ENCODE measurements at regions not wholly inside any gene's neighbourhood (a gene's known extent, or its start where the extent isn't known, plus 50 kb on each side); places are given as distances from the start of the nearest gene placed in this dataset.
"Not testable (repeated sequence)": the region's sequence is repeated elsewhere in the genome, so short reads cannot be mapped to it uniquely, and the experiment has no call there.

DNA sequence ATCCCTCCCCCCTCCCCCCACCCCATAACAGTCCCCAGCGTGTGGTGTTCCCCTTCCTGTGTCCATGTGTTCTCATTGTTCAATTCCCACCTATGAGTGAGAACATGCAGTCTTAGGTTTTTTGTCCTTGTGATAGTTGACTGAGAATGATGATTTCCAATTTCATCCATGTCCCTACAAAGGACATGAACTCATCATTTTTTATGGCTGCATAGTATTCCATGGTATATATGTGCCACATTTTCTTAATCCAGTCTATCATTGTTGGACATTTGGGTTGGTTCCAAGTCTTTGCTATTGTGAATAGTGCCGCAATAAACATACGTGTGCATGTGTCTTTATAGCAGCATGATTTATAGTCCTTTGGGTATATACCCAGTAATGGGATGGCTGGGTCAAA, 180.1 kb upstream of the C1QTNF3 start:
- TF ChIP-seq, protein P1, sequence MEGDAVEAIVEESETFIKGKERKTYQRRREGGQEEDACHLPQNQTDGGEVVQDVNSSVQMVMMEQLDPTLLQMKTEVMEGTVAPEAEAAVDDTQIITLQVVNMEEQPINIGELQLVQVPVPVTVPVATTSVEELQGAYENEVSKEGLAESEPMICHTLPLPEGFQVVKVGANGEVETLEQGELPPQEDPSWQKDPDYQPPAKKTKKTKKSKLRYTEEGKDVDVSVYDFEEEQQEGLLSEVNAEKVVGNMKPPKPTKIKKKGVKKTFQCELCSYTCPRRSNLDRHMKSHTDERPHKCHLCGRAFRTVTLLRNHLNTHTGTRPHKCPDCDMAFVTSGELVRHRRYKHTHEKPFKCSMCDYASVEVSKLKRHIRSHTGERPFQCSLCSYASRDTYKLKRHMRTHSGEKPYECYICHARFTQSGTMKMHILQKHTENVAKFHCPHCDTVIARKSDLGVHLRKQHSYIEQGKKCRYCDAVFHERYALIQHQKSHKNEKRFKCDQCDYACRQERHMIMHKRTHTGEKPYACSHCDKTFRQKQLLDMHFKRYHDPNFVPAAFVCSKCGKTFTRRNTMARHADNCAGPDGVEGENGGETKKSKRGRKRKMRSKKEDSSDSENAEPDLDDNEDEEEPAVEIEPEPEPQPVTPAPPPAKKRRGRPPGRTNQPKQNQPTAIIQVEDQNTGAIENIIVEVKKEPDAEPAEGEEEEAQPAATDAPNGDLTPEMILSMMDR (IDR thresholded peaks at IDR 0.05; ENCODE audit: extremely low read depth in 1 of 2, insufficient read depth in 1 of 2, low read depth in 1 of 2, low read length in 2 of 2) = not testable (repeated sequence)
- TF ChIP-seq POLR2A (IDR thresholded peaks at IDR 0.05; ENCODE audit: low read depth, low read length); GATA2 (IDR thresholded peaks at IDR 0.05; ENCODE audit: insufficient read depth, insufficient read length, low read depth, low read length); EZH2 (IDR thresholded peaks at IDR 0.05; ENCODE audit: borderline replicate concordance, low read depth, low read length, severe bottlenecking); POLR2AphosphoS5 (IDR thresholded peaks at IDR 0.05; ENCODE audit: insufficient read depth, low read depth, low read length); JUN (IDR thresholded peaks at IDR 0.05; ENCODE audit: borderline replicate concordance, insufficient read depth, insufficient read length, low read depth); MYC (IDR thresholded peaks at IDR 0.05; ENCODE audit: low read depth, low read length): not testable (repeated sequence)
- TF ChIP-seq, protein P2, sequence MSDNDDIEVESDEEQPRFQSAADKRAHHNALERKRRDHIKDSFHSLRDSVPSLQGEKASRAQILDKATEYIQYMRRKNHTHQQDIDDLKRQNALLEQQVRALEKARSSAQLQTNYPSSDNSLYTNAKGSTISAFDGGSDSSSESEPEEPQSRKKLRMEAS (IDR thresholded peaks at IDR 0.05; ENCODE audit: insufficient read depth, insufficient read length) = not testable (repeated sequence)
